GM21526 (cell line): ENCODE measurements at regions not wholly inside any gene's neighbourhood (a gene's known extent, or its start where the extent isn't known, plus 50 kb on each side); places are given as distances from the start of the nearest gene placed in this dataset.

Experiments
- ATAC-seq: cut with Tn5 transposase; IDR thresholded peaks from one replicate; pipeline ENCODE4 v1.9.1; 2021; ENCODE audit warnings: moderate library complexity; ENCODE audit not compliant: unreplicated experiment, low FRiP score

- ATAC-seq, result no peak
Observed at GRCh38 chr13:91157273-91158016, 190.0 kb upstream of the MIR17HG start.

- no peak for ATAC-seq
Observed at GRCh38 chr13:91158017-91158395, 189.5 kb upstream of the MIR17HG start.

- ATAC-seq, result no peak
Observed at GRCh38 chr13:91162180-91162579, 185.3 kb upstream of the MIR17HG start.

GRCh38 chr13:91162589-91162988 lies 184.9 kb upstream of the MIR17HG start:
- no peak for ATAC-seq

GRCh38 chr13:91165758-91166157 lies 181.7 kb upstream of the MIR17HG start:
- ATAC-seq, result no peak

- no peak for ATAC-seq
Observed at GRCh38 chr13:91166714-91167511, 180.6 kb upstream of the MIR17HG start.

- ATAC-seq, result no peak
Observed at GRCh38 chr13:91167706-91168385, 179.6 kb upstream of the MIR17HG start.

GRCh38 chr13:91168386-91168711 lies 179.1 kb upstream of the MIR17HG start:
- ATAC-seq, result no peak

- no peak for ATAC-seq
Observed at GRCh38 chr13:91169321-91170050, 178.0 kb upstream of the MIR17HG start.

GRCh38 chr13:91172160-91172559 lies 175.3 kb upstream of the MIR17HG start:
- no peak for ATAC-seq

GRCh38 chr13:91174886-91175501 lies 172.5 kb upstream of the MIR17HG start:
- ATAC-seq, result no peak

- no peak for ATAC-seq
Observed at GRCh38 chr13:91178099-91178498, 169.4 kb upstream of the MIR17HG start.

GRCh38 chr13:91181892-91182291 lies 165.6 kb upstream of the MIR17HG start:
- no peak for ATAC-seq

- ATAC-seq, result no peak
Observed at GRCh38 chr13:91184244-91184926, 163.1 kb upstream of the MIR17HG start.

- ATAC-seq, result no peak
Observed at GRCh38 chr13:91185294-91185863, 162.1 kb upstream of the MIR17HG start.

- ATAC-seq, result no peak
Observed at GRCh38 chr13:91187522-91187921, 160.0 kb upstream of the MIR17HG start.

- no peak for ATAC-seq
Observed at GRCh38 chr13:91189506-91189905, 158.0 kb upstream of the MIR17HG start.

GRCh38 chr13:91193358-91193757 lies 154.1 kb upstream of the MIR17HG start:
- no peak for ATAC-seq

- no peak for ATAC-seq
Observed at GRCh38 chr13:91195789-91196188, 151.7 kb upstream of the MIR17HG start.

- ATAC-seq, result no peak
Observed at GRCh38 chr13:91196958-91197357, 150.5 kb upstream of the MIR17HG start.
